ENCODE measurements at regions not wholly inside any gene's neighbourhood (a gene's known extent, or its start where the extent isn't known, plus 50 kb on each side); places are given as distances from the start of the nearest gene placed in this dataset.

DNA sequence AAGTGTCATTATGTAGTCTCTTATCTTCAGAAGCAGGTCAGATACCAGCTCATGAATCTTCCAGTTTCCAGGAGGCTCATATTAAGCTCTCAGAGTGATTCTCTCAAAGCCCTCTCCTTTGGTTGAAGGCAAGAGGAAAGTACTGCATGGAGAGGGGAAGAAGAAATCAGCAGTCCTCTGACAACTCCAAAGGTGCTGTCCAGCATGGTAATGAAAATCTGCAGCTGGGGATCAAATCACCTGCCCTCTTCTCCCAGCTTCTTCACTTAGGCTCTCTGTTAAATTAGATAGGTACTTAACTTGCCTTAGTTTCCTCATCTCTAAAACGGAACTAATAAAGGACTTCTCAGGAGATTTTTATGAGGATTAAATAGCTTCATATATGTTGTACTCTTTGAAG, 738.8 kb upstream of the GOLIM4 start:
- no peaks in the 10 kb centered on the region for H3K36me3 ChIP-seq (ENCODE audit: control insufficient read depth in 3 of 3, insufficient read depth in 3 of 3, low read length in 3 of 3)

DNA sequence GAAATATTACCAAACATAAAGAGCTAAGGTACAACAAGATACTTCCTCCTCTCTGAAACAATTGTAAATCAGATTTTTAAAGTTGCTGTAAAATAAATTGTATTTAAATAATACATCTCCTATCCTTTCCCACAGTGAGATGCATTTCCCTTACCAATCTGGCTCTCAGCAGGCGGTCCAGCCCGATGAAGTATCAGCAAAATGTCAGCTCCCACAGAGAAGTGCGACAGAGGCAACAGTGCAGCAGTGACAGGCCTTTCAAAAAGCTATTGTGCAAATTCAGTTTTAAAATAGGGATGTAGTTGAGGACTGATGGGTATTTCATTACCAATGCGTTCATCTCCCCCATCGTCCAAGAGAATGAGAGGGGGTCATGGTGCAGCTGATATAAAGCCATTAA, 733.2 kb upstream of the GOLIM4 start:
- Histone ChIP-seq H3K4me3 (ENCODE audit: low read length in 3 of 3) (no peak overlapping the region), H3K9ac (ENCODE audit: low read depth in 1 of 3, low read length in 3 of 3) (no peak overlapping the region), H3K9me3 (ENCODE audit: control insufficient read depth in 3 of 3, low read length in 3 of 3) (no peaks in the 10 kb centered on the region), H3K4me1 (ENCODE audit: control insufficient read depth in 3 of 3, insufficient read depth in 3 of 3, low read length in 3 of 3) (no peaks in the 10 kb centered on the region), H3K27me3 (ENCODE audit: control insufficient read depth in 3 of 3, insufficient read depth in 3 of 3, low read length in 3 of 3) (no peaks in the 10 kb centered on the region), H3K36me3 (ENCODE audit: control insufficient read depth in 3 of 3, insufficient read depth in 3 of 3, low read length in 3 of 3) (no peaks in the 10 kb centered on the region), H3K27ac (ENCODE audit: low read depth, low read length) (no peak overlapping the region)

More for the DNA sequence above, 738.8 kb upstream of the GOLIM4 start:
- Histone ChIP-seq H3K4me1 (ENCODE audit: control insufficient read depth in 3 of 3, insufficient read depth in 3 of 3, low read length in 3 of 3) (no peaks in the 10 kb centered on the region), H3K9ac (ENCODE audit: low read depth in 1 of 3, low read length in 3 of 3) (no peak overlapping the region), H3K9me3 (ENCODE audit: control insufficient read depth in 3 of 3, low read length in 3 of 3) (no peaks in the 10 kb centered on the region), H3K27me3 (ENCODE audit: control insufficient read depth in 3 of 3, insufficient read depth in 3 of 3, low read length in 3 of 3) (no peaks in the 10 kb centered on the region), H3K27ac (ENCODE audit: low read depth, low read length) (no peak overlapping the region), H3K4me3 (ENCODE audit: low read length in 3 of 3) (no peak overlapping the region)

DNA sequence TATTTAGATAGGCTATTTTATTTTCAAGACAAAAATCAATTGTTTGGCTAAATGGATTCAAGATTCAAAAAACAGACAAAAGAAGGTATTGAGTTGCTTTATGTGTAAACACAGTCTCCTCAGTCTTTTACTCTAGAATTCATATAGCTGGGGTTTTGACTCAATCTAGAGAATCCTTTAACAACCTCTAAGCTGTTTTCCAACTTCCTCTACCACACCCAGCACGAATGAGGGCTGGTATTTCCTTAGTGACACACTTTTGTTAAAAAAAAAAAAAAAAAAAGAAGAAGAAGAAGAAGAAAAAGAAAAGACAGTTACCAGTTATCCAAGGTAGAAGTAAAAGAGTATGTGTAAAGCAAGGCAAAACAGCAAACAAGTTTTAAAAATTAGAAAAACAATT, 732.8 kb upstream of the GOLIM4 start:
- no peak overlapping the region for H3K4me3 ChIP-seq (ENCODE audit: low read length in 3 of 3)
- H3K9me3 ChIP-seq (ENCODE audit: control insufficient read depth in 3 of 3, low read length in 3 of 3) = no peaks in the 10 kb centered on the region
- no peaks in the 10 kb centered on the region for H3K4me1 ChIP-seq (ENCODE audit: control insufficient read depth in 3 of 3, insufficient read depth in 3 of 3, low read length in 3 of 3)
- H3K36me3 ChIP-seq (ENCODE audit: control insufficient read depth in 3 of 3, insufficient read depth in 3 of 3, low read length in 3 of 3) = no peaks in the 10 kb centered on the region
- H3K27ac ChIP-seq (ENCODE audit: low read depth, low read length) = no peak overlapping the region
- H3K9ac ChIP-seq (ENCODE audit: low read depth in 1 of 3, low read length in 3 of 3) = no peak overlapping the region
- no peaks in the 10 kb centered on the region for H3K27me3 ChIP-seq (ENCODE audit: control insufficient read depth in 3 of 3, insufficient read depth in 3 of 3, low read length in 3 of 3)

DNA sequence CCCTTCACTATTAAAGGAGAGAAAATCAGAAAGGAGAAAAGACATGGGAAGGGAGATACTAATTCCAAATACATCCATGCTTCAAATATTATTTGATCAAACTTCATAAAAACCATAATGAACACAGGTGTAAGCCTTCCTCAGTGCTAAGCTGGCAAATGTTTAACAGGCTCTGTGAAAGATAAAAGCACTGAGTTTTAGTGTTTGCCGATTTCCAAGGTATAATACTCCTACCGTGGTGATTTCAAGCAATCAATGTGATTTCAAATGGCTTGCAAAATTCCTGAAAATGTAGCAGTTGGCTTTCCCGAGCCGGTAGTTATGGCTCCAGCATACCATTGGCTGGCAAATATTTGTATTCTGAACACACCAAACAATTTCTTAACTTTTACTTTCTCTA, 732.3 kb upstream of the GOLIM4 start:
- no peaks in the 10 kb centered on the region for H3K36me3 ChIP-seq (ENCODE audit: control insufficient read depth in 3 of 3, insufficient read depth in 3 of 3, low read length in 3 of 3)
- H3K27me3 ChIP-seq (ENCODE audit: control insufficient read depth in 3 of 3, insufficient read depth in 3 of 3, low read length in 3 of 3) = no peaks in the 10 kb centered on the region
- no peaks in the 10 kb centered on the region for H3K4me1 ChIP-seq (ENCODE audit: control insufficient read depth in 3 of 3, insufficient read depth in 3 of 3, low read length in 3 of 3)
- no peak overlapping the region for H3K9ac ChIP-seq (ENCODE audit: low read depth in 1 of 3, low read length in 3 of 3)
- no peak overlapping the region for H3K4me3 ChIP-seq (ENCODE audit: low read length in 3 of 3)
- H3K9me3 ChIP-seq (ENCODE audit: control insufficient read depth in 3 of 3, low read length in 3 of 3) = no peaks in the 10 kb centered on the region
- H3K27ac ChIP-seq (ENCODE audit: low read depth, low read length) = no peak overlapping the region

DNA sequence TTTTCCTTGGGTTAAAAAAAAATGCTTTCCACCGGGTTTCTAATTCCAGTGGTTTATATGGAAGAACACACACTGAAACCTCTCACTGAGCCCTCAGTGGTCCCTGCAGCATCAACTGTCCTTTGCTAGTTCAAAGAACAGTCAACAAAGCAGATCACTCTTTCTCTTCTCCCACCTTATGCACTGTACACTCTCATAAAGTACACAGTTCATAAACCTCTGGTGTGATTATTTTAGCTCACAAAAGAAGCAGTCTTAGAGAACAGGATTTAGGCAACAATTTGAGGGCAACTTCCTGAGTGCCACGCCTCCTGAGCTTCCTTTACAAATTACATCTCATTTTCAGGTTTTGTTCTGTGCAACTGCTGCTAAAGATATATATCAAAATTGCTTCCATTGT, 728.4 kb upstream of the GOLIM4 start:
- Histone ChIP-seq H3K27ac (ENCODE audit: low read depth, low read length) (no peak overlapping the region), H3K4me3 (ENCODE audit: low read length in 3 of 3) (no peak overlapping the region), H3K9me3 (ENCODE audit: control insufficient read depth in 3 of 3, low read length in 3 of 3) (no peaks in the 10 kb centered on the region)

DNA sequence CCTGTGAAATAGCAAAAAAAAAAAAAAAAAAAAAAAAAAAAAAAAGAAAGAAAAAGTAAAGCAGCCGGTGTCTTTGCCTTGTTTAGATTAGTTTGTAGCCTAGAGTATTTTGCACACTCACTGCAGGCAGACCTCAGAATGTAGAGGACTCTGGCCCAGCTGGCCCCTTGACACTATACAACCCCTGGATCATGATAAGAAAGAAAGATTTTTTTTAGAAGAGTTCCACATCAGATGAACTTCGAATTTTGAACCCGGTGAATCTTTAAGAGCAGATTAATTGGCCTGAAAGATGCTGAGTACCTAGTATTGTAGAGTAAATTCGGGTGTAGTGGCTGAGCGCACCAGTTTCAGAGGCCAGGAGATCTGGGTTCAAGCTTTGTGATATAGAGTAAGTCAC, 727.7 kb upstream of the GOLIM4 start:
- H3K4me1 ChIP-seq (ENCODE audit: control insufficient read depth in 3 of 3, insufficient read depth in 3 of 3, low read length in 3 of 3) = no peaks in the 10 kb centered on the region
- H3K9me3 ChIP-seq (ENCODE audit: control insufficient read depth in 3 of 3, low read length in 3 of 3) = no peaks in the 10 kb centered on the region
- no peak overlapping the region for H3K27ac ChIP-seq (ENCODE audit: low read depth, low read length)
- no peak overlapping the region for H3K9ac ChIP-seq (ENCODE audit: low read depth in 1 of 3, low read length in 3 of 3)
- no peak overlapping the region for H3K4me3 ChIP-seq (ENCODE audit: low read length in 3 of 3)
- H3K36me3 ChIP-seq (ENCODE audit: control insufficient read depth in 3 of 3, insufficient read depth in 3 of 3, low read length in 3 of 3) = no peaks in the 10 kb centered on the region
- no peaks in the 10 kb centered on the region for H3K27me3 ChIP-seq (ENCODE audit: control insufficient read depth in 3 of 3, insufficient read depth in 3 of 3, low read length in 3 of 3)

More for the DNA sequence above, 728.4 kb upstream of the GOLIM4 start:
- H3K9ac ChIP-seq (ENCODE audit: low read depth in 1 of 3, low read length in 3 of 3) = no peak overlapping the region
- H3K27me3 ChIP-seq (ENCODE audit: control insufficient read depth in 3 of 3, insufficient read depth in 3 of 3, low read length in 3 of 3) = no peaks in the 10 kb centered on the region
- no peaks in the 10 kb centered on the region for H3K36me3 ChIP-seq (ENCODE audit: control insufficient read depth in 3 of 3, insufficient read depth in 3 of 3, low read length in 3 of 3)
- H3K4me1 ChIP-seq (ENCODE audit: control insufficient read depth in 3 of 3, insufficient read depth in 3 of 3, low read length in 3 of 3) = no peaks in the 10 kb centered on the region

DNA sequence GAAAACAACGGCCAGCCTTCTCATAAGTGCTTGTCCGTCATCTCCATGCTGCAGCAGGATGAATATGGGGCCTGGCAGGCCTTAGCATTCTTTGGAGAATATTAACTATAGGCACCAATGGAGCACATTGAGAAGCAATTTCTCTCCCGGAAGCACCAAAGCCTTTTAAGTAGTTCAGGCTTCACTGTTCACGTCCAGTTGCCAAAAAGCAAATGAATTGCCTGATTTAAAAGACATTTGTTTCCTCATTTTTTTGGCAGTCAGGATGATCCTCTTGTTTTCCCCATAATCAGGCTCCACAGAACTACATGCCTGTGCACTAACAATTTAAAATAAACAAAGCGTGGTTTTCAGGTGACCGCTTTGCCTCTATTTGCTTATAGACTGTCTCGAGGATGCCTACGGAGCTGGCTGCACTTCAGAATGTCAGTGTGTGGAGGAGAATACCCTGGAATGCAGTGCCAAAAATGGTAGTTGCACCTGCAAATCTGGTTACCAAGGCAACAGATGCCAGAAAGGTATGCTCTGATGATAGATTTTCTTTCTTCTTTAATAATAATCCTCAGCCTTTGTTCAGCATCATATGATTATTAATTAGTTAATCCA, 725.2 kb upstream of the GOLIM4 start:
- H3K4me3 ChIP-seq (ENCODE audit: low read length in 3 of 3) = no peak overlapping the region
- no peak overlapping the region for H3K9ac ChIP-seq (ENCODE audit: low read depth in 1 of 3, low read length in 3 of 3)
- H3K27ac ChIP-seq (ENCODE audit: low read depth, low read length) = no peak overlapping the region
- no peaks in the 10 kb centered on the region for H3K27me3 ChIP-seq (ENCODE audit: control insufficient read depth in 3 of 3, insufficient read depth in 3 of 3, low read length in 3 of 3)
- no peaks in the 10 kb centered on the region for H3K36me3 ChIP-seq (ENCODE audit: control insufficient read depth in 3 of 3, insufficient read depth in 3 of 3, low read length in 3 of 3)
- H3K4me1 ChIP-seq (ENCODE audit: control insufficient read depth in 3 of 3, insufficient read depth in 3 of 3, low read length in 3 of 3) = no peaks in the 10 kb centered on the region
- no peaks in the 10 kb centered on the region for H3K9me3 ChIP-seq (ENCODE audit: control insufficient read depth in 3 of 3, low read length in 3 of 3)

DNA sequence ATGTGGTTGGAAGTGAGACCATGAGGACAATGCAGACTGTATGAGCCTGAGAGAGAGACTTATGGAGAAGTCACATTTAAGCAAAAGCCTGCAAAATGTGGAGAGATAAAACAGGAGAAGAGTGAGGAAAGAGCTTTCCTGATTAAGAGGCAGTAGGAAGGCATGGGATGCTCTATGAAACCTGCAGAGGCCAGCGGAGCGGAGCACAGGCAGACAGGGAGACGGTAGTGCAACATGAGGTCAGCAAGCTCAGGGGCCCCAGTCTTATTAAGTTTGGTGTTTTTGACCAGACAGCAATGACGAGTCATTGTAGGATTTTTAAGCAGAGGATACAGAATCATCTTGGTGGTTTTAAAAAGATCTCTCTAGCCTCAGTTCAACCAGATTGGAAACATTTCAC, 721.5 kb upstream of the GOLIM4 start:
- no peak overlapping the region for H3K9ac ChIP-seq (ENCODE audit: low read depth in 1 of 3, low read length in 3 of 3)
- no peaks in the 10 kb centered on the region for H3K27me3 ChIP-seq (ENCODE audit: control insufficient read depth in 3 of 3, insufficient read depth in 3 of 3, low read length in 3 of 3)
- H3K36me3 ChIP-seq (ENCODE audit: control insufficient read depth in 3 of 3, insufficient read depth in 3 of 3, low read length in 3 of 3) = no peaks in the 10 kb centered on the region
- H3K4me3 ChIP-seq (ENCODE audit: low read length in 3 of 3) = no peak overlapping the region
- H3K27ac ChIP-seq (ENCODE audit: low read depth, low read length) = no peak overlapping the region
- H3K9me3 ChIP-seq (ENCODE audit: control insufficient read depth in 3 of 3, low read length in 3 of 3) = no peaks in the 10 kb centered on the region
- no peaks in the 10 kb centered on the region for H3K4me1 ChIP-seq (ENCODE audit: control insufficient read depth in 3 of 3, insufficient read depth in 3 of 3, low read length in 3 of 3)

DNA sequence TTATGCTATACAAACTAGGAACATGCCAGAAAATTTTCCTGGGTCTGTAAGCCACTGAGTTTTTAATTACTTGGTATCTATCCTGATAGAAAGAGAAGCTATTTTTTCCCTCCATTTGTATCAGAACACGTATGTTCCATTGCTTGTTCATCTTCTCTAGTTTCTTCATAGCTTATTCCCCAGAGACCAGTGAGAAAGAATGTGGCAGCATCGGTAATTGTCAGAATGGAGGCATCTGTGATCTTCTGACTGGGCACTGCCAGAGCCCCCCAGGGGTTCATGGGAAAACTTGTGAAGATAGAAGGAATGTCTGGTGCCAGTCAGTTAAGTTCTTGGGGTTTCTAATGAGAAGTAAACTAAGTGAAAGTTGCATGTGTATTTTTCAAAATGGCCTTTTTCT, 720.2 kb upstream of the GOLIM4 start:
- Histone ChIP-seq H3K4me1 (ENCODE audit: control insufficient read depth in 3 of 3, insufficient read depth in 3 of 3, low read length in 3 of 3) (no peaks in the 10 kb centered on the region), H3K9me3 (ENCODE audit: control insufficient read depth in 3 of 3, low read length in 3 of 3) (no peaks in the 10 kb centered on the region), H3K4me3 (ENCODE audit: low read length in 3 of 3) (no peak overlapping the region), H3K27ac (ENCODE audit: low read depth, low read length) (no peak overlapping the region), H3K9ac (ENCODE audit: low read depth in 1 of 3, low read length in 3 of 3) (no peak overlapping the region), H3K36me3 (ENCODE audit: control insufficient read depth in 3 of 3, insufficient read depth in 3 of 3, low read length in 3 of 3) (no peaks in the 10 kb centered on the region), H3K27me3 (ENCODE audit: control insufficient read depth in 3 of 3, insufficient read depth in 3 of 3, low read length in 3 of 3) (no peaks in the 10 kb centered on the region)

DNA sequence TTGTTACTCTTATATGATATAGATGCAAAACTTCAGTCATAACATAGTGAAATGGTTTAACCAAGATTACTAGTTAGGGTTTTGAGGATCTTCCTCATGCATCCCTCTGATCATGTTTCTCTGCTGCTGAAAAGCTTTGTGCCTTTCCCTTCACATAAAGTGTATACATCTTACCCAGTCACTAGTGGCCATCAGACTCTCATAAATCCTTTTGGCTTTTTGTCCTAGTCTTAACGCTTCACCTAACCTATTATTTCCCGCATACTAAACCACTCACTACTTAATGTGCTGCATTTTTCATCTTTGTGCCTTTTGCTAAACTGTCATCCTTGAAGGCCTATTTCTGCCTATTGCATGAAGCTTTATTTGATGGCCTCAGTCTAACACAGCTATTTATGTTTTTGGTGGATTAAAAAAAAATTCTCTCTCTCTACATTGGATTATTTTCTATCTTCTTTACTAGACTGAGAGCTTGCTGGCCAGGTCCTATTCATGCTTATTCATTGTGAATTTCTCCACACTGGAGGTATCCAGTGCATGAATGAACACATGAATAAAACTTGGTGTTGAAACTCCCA, 717.6 kb upstream of the GOLIM4 start:
- Histone ChIP-seq H3K4me1 (ENCODE audit: control insufficient read depth in 3 of 3, insufficient read depth in 3 of 3, low read length in 3 of 3) (no peaks in the 10 kb centered on the region), H3K9ac (ENCODE audit: low read depth in 1 of 3, low read length in 3 of 3) (no peak overlapping the region), H3K27me3 (ENCODE audit: control insufficient read depth in 3 of 3, insufficient read depth in 3 of 3, low read length in 3 of 3) (no peaks in the 10 kb centered on the region), H3K4me3 (ENCODE audit: low read length in 3 of 3) (no peak overlapping the region), H3K36me3 (ENCODE audit: control insufficient read depth in 3 of 3, insufficient read depth in 3 of 3, low read length in 3 of 3) (no peaks in the 10 kb centered on the region), H3K27ac (ENCODE audit: low read depth, low read length) (no peak overlapping the region), H3K9me3 (ENCODE audit: control insufficient read depth in 3 of 3, low read length in 3 of 3) (no peaks in the 10 kb centered on the region)
